Nephron progenitor cell (in vitro differentiated cells): ENCODE measurements at regions not wholly inside any gene's neighbourhood (a gene's known extent, or its start where the extent isn't known, plus 50 kb on each side); places are given as distances from the start of the nearest gene placed in this dataset.

ENCODE experiments used
- DNase-seq: peaks from one replicate; pipeline ENCODE4 v3.0.0; 2021
- H3K27ac Mint-ChIP-seq: 2 replicates; pipeline ENCODE4 v1.8.0; 2021; ENCODE audit warnings: mild to moderate bottlenecking, moderate library complexity, mixed read lengths
- H3K27me3 Mint-ChIP-seq: 2 replicates; pipeline ENCODE4 v1.8.0; 2021; ENCODE audit warnings: mild to moderate bottlenecking, low read depth, mixed read lengths; ENCODE audit not compliant: poor library complexity
- H3K36me3 Mint-ChIP-seq: 2 replicates; pipeline ENCODE4 v1.8.0; 2021; ENCODE audit warnings: low read depth, mixed read lengths
- H3K4me1 Mint-ChIP-seq: 2 replicates; pipeline ENCODE4 v1.8.0; 2021; ENCODE audit warnings: mixed read lengths
- H3K4me3 Mint-ChIP-seq: 2 replicates; pipeline ENCODE4 v1.8.0; 2021; ENCODE audit warnings: mild to moderate bottlenecking, moderate library complexity, mixed read lengths
- H3K9me3 Mint-ChIP-seq: 2 replicates; pipeline ENCODE4 v1.8.0; 2021; ENCODE audit warnings: mild to moderate bottlenecking, moderate library complexity, mixed read lengths
- CTCF ChIP-seq: fragments of 200-600 bp; sonication (generic); IDR thresholded peaks from 2 replicates; pipeline ENCODE4 v1.5.0; 2021; ENCODE audit warnings: antibody characterized with exemption

DNA sequence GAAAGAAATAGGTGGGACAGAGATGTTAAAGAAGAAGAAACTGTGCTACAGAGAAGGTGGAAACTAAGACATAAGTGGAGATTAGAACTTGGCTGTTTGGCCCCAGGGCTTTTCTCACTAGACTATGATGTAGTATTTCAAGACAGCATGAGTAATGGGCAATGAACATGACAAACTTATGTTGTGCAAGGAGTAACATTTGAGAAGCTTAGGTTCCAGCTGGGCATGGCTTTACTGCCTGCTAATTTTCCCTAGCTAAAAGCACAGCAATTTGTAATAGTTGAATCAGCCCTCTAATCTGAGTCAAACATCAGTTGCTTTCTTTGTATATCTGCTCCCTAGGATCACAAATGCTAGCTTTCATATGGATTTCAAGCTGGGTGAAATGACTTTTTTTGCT is 294.3 kb upstream of the BMP2 start:
- Mint-ChIP-seq H3K36me3 (no peaks in the 10 kb centered on the region), H3K4me3 (no peak overlapping the region), H3K27me3 (peaks cover 3% of the 10 kb centered on the region), H3K9me3 (no peaks in the 10 kb centered on the region), H3K27ac (no peak overlapping the region), H3K4me1 (no peaks in the 10 kb centered on the region)
- no peak for TF ChIP-seq CTCF
- no peak for DNase-seq

GRCh38 chr20:6471871-6472270 is 295.6 kb upstream of the BMP2 start:
- H3K9me3 Mint-ChIP-seq = no peaks in the 10 kb centered on the region
- no peak overlapping the region for H3K4me3 Mint-ChIP-seq
- TF ChIP-seq CTCF = no peak
- no peaks in the 10 kb centered on the region for H3K36me3 Mint-ChIP-seq
- no peaks in the 10 kb centered on the region for H3K27me3 Mint-ChIP-seq
- H3K27ac Mint-ChIP-seq = no peak overlapping the region
- no peak for DNase-seq
- H3K4me1 Mint-ChIP-seq = peaks cover 4% of the 10 kb centered on the region

GRCh38 chr20:6471110-6471647 is 296.3 kb upstream of the BMP2 start:
- H3K36me3 Mint-ChIP-seq = no peaks in the 10 kb centered on the region
- H3K9me3 Mint-ChIP-seq = no peaks in the 10 kb centered on the region

DNA sequence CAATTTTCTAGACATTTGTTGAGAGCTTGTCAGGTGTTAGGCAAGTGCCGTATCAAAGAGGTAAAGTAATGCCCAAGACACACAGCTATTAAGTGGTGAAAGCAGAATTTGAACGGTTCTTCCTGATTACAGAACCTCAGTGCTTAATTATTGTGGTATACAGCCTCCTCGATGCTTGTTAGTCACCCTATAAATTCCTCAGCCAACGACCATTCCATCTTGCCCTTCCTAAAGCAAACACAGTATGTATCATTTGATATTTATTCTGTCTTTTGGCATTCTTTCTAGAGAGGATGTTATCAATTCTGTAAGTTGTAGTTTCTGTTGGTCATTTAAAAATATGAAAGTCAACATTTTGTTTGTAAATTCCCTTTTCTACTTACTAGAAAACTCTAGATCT is 297.8 kb upstream of the BMP2 start:
- H3K4me1 Mint-ChIP-seq = peaks cover 4% of the 10 kb centered on the region
- no peak for DNase-seq
- H3K27ac Mint-ChIP-seq = no peak overlapping the region
- no peaks in the 10 kb centered on the region for H3K9me3 Mint-ChIP-seq
- H3K27me3 Mint-ChIP-seq = peaks cover 3% of the 10 kb centered on the region
- H3K4me3 Mint-ChIP-seq = no peak overlapping the region
- no peak for TF ChIP-seq CTCF
- H3K36me3 Mint-ChIP-seq = no peaks in the 10 kb centered on the region

More at GRCh38 chr20:6471110-6471647, 296.3 kb upstream of the BMP2 start:
- DNase-seq = no peak
- Mint-ChIP-seq H3K4me3 (no peak overlapping the region), H3K4me1 (peaks cover 4% of the 10 kb centered on the region), H3K27me3 (no peaks in the 10 kb centered on the region), H3K27ac (no peak overlapping the region)
- TF ChIP-seq CTCF = no peak

DNA sequence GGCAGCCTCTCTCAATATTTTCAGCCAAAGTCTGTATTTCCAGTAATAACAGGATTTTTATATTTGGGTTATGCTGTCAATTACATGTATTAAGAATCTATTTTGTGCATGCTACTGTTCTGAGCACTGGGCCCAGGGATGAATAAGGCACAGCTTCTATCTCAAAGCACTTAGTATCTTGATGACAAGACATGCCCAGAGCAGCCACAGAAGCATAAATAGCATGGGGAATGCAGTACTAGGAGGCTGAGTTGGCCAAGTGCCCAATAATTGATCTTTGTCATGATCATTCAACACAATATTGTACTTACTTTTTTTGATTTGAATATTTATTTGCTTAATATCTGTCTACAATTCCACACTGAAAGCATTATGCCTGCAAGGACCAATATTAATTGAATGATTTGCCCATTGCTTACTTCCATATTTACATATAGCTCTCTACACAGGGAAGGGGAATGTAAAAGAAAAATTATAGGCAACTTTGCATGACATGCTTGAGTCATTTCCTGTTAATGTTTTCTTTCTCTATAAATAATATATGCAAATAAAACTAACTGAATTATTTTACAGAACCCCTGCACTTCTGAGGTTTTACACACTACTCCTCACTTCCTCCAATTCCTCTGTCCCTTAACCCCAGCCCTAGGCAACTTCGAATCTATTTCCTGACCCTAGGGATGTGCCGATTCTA is 298.9 kb upstream of the BMP2 start:
- TF ChIP-seq CTCF = no peak
- Mint-ChIP-seq H3K36me3 (no peaks in the 10 kb centered on the region), H3K27ac (no peak overlapping the region), H3K27me3 (peaks cover 3% of the 10 kb centered on the region), H3K4me1 (peaks cover 4% of the 10 kb centered on the region), H3K4me3 (no peak overlapping the region), H3K9me3 (no peaks in the 10 kb centered on the region)
- no peak for DNase-seq

GRCh38 chr20:6467562-6467961 is 299.9 kb upstream of the BMP2 start:
- H3K4me1 Mint-ChIP-seq = peaks cover 4% of the 10 kb centered on the region
- no peak for DNase-seq
- H3K4me3 Mint-ChIP-seq = no peak overlapping the region
- peaks cover 3% of the 10 kb centered on the region for H3K27me3 Mint-ChIP-seq
- no peak for TF ChIP-seq CTCF
- H3K9me3 Mint-ChIP-seq = no peaks in the 10 kb centered on the region
- no peak overlapping the region for H3K27ac Mint-ChIP-seq
- H3K36me3 Mint-ChIP-seq = no peaks in the 10 kb centered on the region
